ENCODE measurements at regions not wholly inside any gene's neighbourhood (a gene's known extent, or its start where the extent isn't known, plus 50 kb on each side); places are given as distances from the start of the nearest gene placed in this dataset.

DNA sequence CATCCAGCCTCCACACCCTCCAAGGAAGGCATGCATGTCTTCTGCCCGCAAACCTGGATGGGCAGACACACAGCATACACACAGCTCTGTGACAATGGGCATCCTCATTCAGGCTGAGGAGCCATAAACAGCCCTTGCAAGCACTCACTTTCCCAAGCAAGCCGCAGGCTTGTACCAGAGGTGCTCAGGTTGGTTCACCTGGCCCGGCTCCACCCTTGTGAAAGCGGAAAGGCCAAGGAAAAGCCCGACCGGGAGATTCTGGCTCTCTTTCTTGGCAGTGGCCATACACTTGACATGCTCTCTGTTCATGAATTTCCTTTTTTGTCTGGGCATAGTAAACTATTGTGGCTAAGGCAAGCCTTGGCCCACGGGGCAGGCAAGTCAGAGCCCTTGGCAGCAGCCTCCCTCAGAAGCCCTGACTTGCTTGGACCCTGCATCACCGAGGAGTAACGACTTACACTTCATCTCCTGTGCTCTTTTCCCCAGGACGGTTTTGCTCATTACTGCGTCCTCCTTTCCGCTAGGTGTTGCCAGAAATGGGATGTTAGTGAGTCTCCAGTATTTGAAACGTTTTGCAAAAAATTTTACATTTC lies 74.6 kb upstream of the BNC1 start:
- Histone ChIP-seq H3K9me3 (no peaks in the 10 kb centered on the region), H3K36me3 (no peaks in the 10 kb centered on the region), H3K4me3 (ENCODE audit: low read depth, low read length) (no peak overlapping the region), H3K27me3 (peaks cover 12% of the 10 kb centered on the region), H3K4me1 (no peaks in the 10 kb centered on the region)
- TF ChIP-seq, protein P1, sequence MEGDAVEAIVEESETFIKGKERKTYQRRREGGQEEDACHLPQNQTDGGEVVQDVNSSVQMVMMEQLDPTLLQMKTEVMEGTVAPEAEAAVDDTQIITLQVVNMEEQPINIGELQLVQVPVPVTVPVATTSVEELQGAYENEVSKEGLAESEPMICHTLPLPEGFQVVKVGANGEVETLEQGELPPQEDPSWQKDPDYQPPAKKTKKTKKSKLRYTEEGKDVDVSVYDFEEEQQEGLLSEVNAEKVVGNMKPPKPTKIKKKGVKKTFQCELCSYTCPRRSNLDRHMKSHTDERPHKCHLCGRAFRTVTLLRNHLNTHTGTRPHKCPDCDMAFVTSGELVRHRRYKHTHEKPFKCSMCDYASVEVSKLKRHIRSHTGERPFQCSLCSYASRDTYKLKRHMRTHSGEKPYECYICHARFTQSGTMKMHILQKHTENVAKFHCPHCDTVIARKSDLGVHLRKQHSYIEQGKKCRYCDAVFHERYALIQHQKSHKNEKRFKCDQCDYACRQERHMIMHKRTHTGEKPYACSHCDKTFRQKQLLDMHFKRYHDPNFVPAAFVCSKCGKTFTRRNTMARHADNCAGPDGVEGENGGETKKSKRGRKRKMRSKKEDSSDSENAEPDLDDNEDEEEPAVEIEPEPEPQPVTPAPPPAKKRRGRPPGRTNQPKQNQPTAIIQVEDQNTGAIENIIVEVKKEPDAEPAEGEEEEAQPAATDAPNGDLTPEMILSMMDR (IDR thresholded peaks at IDR 0.05; ENCODE audit: low read depth, low read length) = no peak
- DNase-seq = no peak

DNA sequence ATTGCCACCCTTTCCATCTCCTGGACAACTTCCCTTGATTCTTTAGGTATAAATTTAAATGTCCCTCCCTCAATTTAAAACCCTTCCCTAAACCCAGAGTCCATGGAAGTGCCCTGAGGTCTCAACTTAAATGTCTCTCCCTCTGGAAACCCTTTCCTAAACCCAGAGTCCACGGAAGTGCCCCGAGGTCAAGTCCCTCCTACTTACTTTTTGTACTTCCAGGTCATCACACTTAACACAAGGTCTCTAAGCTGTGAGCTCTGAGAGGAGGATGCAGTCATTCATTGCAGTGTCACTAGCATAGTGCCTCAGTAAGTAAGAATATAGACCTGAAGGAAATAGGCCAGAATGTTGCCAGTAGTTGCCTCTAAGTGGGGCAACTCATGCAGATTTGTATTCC lies 78.2 kb upstream of the BNC1 start:
- no peaks in the 10 kb centered on the region for H3K36me3 ChIP-seq
- TF ChIP-seq, protein P1 (IDR thresholded peaks at IDR 0.05; ENCODE audit: low read depth, low read length) = no peak
- no peaks in the 10 kb centered on the region for H3K4me1 ChIP-seq
- peaks cover 44% of the 10 kb centered on the region for H3K27me3 ChIP-seq
- no peak overlapping the region for H3K4me3 ChIP-seq (ENCODE audit: low read depth, low read length)
- DNase-seq = no peak
- H3K9me3 ChIP-seq = no peaks in the 10 kb centered on the region

DNA sequence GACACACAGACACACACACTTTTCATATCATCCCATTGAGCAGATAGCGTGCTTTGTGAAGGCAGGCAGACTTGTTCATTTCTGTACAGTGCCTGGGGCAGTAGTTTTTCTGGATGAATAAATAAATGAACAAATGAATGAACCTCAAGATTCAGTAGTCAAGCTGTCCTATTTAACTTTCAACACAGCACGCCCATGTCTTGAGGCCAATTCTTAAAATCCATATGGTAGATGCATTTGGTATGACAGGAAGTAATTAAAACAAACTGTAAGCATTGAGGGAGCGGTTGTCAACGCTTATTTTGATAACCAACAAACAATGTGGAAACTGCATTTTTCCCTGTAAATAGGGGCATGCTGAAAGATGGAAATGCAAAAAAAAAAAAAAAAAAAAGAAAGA lies 80.0 kb upstream of the BNC1 start:
- TF ChIP-seq, protein P1 (IDR thresholded peaks at IDR 0.05; ENCODE audit: low read depth, low read length) = no peak
- DNase-seq = no peak
- H3K4me1 ChIP-seq = no peaks in the 10 kb centered on the region

DNA sequence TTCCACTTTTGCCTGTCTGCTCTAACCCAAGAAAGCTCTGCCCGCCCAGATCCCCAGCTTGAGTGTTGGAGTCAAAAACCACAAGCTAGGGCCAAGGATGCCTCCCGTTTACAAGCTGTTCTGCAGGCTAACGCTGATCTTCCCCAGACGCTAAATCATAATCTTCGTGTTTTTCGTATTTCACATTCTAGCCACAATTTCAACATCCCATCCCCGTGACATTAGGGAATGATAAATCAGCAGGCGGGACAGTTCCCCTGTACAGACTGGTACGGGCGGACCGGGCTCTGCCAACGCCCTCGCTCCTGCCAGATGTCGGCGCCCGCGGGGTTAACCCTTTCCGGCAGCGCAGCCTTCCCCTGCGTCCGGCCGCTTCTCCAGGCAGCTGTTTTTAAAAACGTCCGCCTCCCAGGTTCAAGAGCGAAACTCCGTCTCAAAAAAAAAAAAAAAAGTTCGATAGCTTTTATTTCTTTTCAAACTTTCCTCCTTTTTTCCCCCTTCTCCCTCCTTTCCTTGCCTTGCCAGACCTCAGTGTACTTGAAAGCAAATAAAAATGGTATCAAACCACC lies 81.0 kb upstream of the BNC1 start:
- Histone ChIP-seq H3K4me1 (no peaks in the 10 kb centered on the region), H3K27me3 (peaks cover 40% of the 10 kb centered on the region), H3K9me3 (no peaks in the 10 kb centered on the region), H3K36me3 (no peaks in the 10 kb centered on the region), H3K4me3 (ENCODE audit: low read depth, low read length) (no peak overlapping the region)
- TF ChIP-seq, protein P1 (IDR thresholded peaks at IDR 0.05; ENCODE audit: low read depth, low read length) = no peak
- DNase-seq = peak; percentile 32

More for the DNA sequence above, 80.0 kb upstream of the BNC1 start:
- no peaks in the 10 kb centered on the region for H3K36me3 ChIP-seq
- no peaks in the 10 kb centered on the region for H3K9me3 ChIP-seq
- peaks cover 40% of the 10 kb centered on the region for H3K27me3 ChIP-seq
- H3K4me3 ChIP-seq (ENCODE audit: low read depth, low read length) = no peak overlapping the region

DNA sequence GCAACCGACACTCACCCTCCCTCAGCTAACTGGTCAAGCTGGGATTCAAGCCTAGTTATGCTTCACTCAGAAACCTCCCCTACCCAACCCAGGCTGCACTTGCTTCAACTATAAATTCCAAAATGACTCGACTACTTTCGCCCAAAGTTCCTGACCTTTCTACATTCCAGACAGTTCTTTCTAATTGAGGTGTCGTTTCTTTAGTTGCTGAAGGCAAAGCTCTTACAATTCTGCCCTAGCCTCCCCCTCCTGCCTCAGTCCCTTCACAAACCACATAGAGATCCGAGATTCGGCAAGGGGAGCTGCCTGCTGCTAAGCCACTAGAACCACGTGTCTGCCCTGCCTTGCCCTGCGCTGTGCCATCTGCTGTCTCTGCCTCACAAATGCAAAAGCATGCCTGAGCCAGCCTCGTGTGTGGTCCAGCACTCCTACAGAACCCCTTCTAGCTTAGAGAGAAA lies 74.7 kb upstream of the SH3GL3 start:
- DNase-seq = no peak
- no peaks in the 10 kb centered on the region for H3K9me3 ChIP-seq
- no peak overlapping the region for H3K4me3 ChIP-seq (ENCODE audit: low read depth, low read length)
- no peaks in the 10 kb centered on the region for H3K36me3 ChIP-seq
- TF ChIP-seq, protein P1 (IDR thresholded peaks at IDR 0.05; ENCODE audit: low read depth, low read length) = no peak
- no peaks in the 10 kb centered on the region for H3K4me1 ChIP-seq
- peaks cover 19% of the 10 kb centered on the region for H3K27me3 ChIP-seq

DNA sequence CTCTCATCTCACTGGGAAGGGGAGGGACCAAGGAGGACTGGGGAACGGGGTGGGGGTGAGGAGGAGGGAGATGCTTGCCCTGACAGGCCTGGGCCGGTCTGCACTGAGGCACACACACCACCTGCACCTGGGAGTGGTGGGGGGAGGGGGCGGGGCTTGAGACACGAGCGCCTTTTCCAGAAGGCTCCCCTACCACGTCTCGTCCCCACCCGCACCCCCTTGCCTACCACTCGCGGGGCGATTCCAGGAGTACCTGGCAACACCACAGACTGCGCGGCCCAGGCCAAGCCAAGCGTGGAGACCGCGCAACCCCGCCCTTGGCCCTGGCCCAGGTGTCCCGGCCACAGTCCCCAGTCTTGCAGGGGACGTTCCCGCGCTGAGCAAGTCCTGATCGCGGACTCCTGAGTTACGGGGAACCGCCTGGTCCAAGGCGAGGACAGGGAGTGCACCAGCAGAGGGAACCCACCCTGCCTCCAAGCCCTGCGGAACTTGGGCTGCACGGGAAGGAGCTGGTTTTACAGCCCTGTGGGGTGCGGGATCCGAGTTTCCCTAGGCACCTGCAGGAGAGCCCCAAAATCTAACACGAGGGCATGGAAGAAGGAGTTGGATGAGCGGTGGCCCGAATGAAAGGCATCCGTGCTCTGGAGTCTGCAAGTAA lies 68.1 kb upstream of the SH3GL3 start:
- DNase-seq = no peak
- H3K27me3 ChIP-seq = peaks cover 5% of the 10 kb centered on the region
- no peak overlapping the region for H3K4me3 ChIP-seq (ENCODE audit: low read depth, low read length)
- TF ChIP-seq, protein P1 (IDR thresholded peaks at IDR 0.05; ENCODE audit: low read depth, low read length) = no peak
- H3K4me1 ChIP-seq = no peaks in the 10 kb centered on the region
- H3K9me3 ChIP-seq = no peaks in the 10 kb centered on the region
- H3K36me3 ChIP-seq = no peaks in the 10 kb centered on the region

Data from BE2C (cell line).